ENCODE measurements at regions not wholly inside any gene's neighbourhood (a gene's known extent, or its start where the extent isn't known, plus 50 kb on each side); places are given as distances from the start of the nearest gene placed in this dataset.

DNA sequence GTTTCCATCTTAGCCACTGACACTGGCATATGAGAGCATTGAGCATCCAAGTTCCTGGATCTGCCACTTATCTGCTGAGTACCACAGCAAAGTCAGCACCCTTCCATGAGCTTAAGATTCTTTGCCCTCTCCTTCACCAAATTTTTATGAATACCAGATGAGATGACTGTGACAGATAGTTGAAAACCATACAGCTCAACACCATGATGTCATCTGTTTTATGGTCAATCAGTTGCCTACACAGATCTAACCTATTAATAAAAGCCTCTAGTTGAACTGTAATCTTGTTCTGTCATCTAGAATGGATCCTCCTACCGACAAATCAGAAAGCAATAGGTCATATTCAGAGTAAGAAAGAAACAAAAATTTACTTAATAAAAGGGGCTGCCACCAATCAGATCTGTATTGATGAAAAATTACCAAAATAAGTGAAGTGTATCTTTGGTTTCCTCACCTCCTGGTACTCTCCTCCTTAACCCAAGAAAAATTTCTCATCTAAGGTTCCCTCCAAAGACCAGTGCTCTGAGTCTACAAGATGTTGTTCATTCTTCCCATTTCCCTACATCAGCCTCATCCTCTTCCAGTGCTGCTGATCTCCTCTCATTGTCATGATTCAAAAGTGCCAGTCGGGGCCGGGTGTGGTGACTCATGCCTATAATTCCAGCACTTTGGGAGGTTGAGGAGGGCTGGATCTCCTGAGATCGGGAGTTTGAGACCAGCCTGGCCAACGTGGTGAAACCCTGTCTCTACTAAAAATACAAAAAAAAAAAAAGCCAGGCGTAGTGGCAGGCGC lies 138.8 kb upstream of the CTTNBP2NL start:
- TF ChIP-seq, protein P1, sequence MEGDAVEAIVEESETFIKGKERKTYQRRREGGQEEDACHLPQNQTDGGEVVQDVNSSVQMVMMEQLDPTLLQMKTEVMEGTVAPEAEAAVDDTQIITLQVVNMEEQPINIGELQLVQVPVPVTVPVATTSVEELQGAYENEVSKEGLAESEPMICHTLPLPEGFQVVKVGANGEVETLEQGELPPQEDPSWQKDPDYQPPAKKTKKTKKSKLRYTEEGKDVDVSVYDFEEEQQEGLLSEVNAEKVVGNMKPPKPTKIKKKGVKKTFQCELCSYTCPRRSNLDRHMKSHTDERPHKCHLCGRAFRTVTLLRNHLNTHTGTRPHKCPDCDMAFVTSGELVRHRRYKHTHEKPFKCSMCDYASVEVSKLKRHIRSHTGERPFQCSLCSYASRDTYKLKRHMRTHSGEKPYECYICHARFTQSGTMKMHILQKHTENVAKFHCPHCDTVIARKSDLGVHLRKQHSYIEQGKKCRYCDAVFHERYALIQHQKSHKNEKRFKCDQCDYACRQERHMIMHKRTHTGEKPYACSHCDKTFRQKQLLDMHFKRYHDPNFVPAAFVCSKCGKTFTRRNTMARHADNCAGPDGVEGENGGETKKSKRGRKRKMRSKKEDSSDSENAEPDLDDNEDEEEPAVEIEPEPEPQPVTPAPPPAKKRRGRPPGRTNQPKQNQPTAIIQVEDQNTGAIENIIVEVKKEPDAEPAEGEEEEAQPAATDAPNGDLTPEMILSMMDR (conservative IDR thresholded peaks at IDR 0.05 in 1 of 2, IDR thresholded peaks at IDR 0.05 in 1 of 2; ENCODE audit: low read depth in 1 of 2, low read length in 2 of 2) = no peak
- no peak for TF ChIP-seq EZH2 (IDR thresholded peaks at IDR 0.05; ENCODE audit: low read length, missing control alignments)

All from fibroblast of lung (primary cell).